Gastrocnemius medialis (tissue), 4 donors: ENCODE measurements at regions not wholly inside any gene's neighbourhood (a gene's known extent, or its start where the extent isn't known, plus 50 kb on each side); places are given as distances from the start of the nearest gene placed in this dataset.

Experiments
- POLR2A ChIP-seq, 2 donors: fragments of 450-650 bp; IDR thresholded peaks; one replicate each; pipeline ENCODE4 v1.6.1; 2017; ENCODE audit warnings: antibody characterized with exemption in 2 of 2, mild to moderate bottlenecking in 2 of 2, moderate library complexity in 2 of 2
- TF ChIP-seq, protein P1 (sequence below), 5 experiments: fragments of 450-650 bp in 3 of 5; fragments of 200-600 bp in 2 of 5; sonication (generic) in 2 of 5; IDR thresholded peaks in 4 of 5; conservative IDR thresholded peaks in 1 of 5; 1 replicate in 4 of 5; 2 replicates in 1 of 5; pipeline ENCODE4 v1.5.1; 2016 to 2019; ENCODE audit warnings: antibody characterized with exemption in 5 of 5, mild to moderate bottlenecking in 3 of 5, moderate library complexity in 3 of 5

DNA sequence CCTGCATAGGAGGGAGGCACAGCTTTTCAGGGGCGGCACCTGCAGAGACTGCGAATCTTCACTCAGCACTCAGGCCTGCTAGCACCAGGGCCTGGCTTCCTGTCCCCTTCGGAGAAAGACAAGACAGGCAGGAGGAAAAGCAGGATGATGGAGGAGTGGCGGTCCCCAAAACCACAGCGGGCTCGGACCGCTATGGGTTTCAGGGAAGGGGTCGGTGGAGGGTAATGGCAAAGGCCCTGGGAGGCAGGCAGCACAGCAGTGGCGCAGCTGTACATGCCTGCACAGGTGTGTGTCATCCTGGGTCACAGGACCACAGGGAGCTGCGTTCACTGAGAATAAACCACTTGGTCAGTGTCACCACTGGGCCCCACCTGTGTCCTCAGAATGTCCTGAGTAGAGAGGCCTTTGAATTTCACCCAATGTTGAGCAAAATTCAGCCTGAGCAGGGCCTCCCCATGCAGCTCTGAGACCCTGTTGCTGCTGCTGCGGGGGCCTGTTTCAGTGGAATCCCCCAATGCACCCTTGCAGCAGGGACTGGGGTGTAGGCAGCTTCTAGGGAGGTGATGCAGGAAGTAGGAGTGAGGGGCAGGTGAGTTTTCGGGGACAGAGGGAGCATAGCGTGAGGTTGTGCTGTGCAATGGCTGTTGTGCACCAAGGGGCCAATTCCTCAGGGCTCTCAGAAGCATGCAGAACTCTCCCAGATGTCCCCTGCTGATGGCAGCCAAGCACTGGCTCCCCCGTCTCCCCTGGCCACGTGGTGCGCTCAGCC, 90.6 kb upstream of the PPP2R2D start:
- TF ChIP-seq, protein P1, sequence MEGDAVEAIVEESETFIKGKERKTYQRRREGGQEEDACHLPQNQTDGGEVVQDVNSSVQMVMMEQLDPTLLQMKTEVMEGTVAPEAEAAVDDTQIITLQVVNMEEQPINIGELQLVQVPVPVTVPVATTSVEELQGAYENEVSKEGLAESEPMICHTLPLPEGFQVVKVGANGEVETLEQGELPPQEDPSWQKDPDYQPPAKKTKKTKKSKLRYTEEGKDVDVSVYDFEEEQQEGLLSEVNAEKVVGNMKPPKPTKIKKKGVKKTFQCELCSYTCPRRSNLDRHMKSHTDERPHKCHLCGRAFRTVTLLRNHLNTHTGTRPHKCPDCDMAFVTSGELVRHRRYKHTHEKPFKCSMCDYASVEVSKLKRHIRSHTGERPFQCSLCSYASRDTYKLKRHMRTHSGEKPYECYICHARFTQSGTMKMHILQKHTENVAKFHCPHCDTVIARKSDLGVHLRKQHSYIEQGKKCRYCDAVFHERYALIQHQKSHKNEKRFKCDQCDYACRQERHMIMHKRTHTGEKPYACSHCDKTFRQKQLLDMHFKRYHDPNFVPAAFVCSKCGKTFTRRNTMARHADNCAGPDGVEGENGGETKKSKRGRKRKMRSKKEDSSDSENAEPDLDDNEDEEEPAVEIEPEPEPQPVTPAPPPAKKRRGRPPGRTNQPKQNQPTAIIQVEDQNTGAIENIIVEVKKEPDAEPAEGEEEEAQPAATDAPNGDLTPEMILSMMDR (IDR thresholded peaks at IDR 0.05 in 4 of 5, conservative IDR thresholded peaks at IDR 0.05 in 1 of 5): no peak
- TF ChIP-seq POLR2A (IDR thresholded peaks at IDR 0.05): no peak
